CD4-positive, alpha-beta memory T cell (primary cell): ENCODE measurements at regions not wholly inside any gene's neighbourhood (a gene's known extent, or its start where the extent isn't known, plus 50 kb on each side); places are given as distances from the start of the nearest gene placed in this dataset.

Source experiments
- CTCF ChIA-PET: fragments of 350-600 bp; sonication (Branson Sonifier 250); formaldehyde crosslinking; loops from one replicate; lab custom pipeline; 2021; ENCODE audit warnings: inconsistent platforms; ENCODE audit not compliant: partially characterized antibody; lab: Charles Lee
- POLR2A ChIA-PET: fragments of 350-600 bp; sonication (Branson Sonifier 250); formaldehyde crosslinking; loops from one replicate; lab custom pipeline; 2021; ENCODE audit not compliant: partially characterized antibody; lab: Charles Lee
- DNase-seq, 5 donors: peaks; one replicate each; pipeline versions ENCODE4 v3.0.0 to v3.0.0-alpha.2; 2020 to 2022; ENCODE audit warnings: mixed read lengths in 1 of 5
- H3K27ac ChIP-seq: one replicate; pipeline ENCODE4 v1.7.0; 2013; ENCODE audit warnings: low read depth, low read length
- H3K27me3 ChIP-seq: 2 replicates; pipeline ENCODE4 v1.7.0; 2013; ENCODE audit warnings: mild to moderate bottlenecking, low read length, moderate library complexity; ENCODE audit not compliant: insufficient read depth
- H3K36me3 ChIP-seq: 2 replicates; pipeline ENCODE4 v1.7.0; 2013; ENCODE audit warnings: mild to moderate bottlenecking, low read length, moderate library complexity; ENCODE audit not compliant: insufficient read depth
- H3K4me1 ChIP-seq: 2 replicates; pipeline ENCODE4 v1.7.0; 2013; ENCODE audit warnings: mild to moderate bottlenecking, low read length, moderate library complexity; ENCODE audit not compliant: insufficient read depth
- H3K4me3 ChIP-seq, 2 donors: one replicate each; pipeline ENCODE4 v1.7.0; 2013; ENCODE audit warnings: low read length in 2 of 2, mild to moderate bottlenecking in 1 of 2
- H3K9me3 ChIP-seq, 2 donors: one replicate each; pipeline ENCODE4 v1.7.0; 2013; ENCODE audit warnings: low read length in 2 of 2, control low read depth in 1 of 2; ENCODE audit not compliant: control insufficient read depth in 1 of 2
- H3K27ac Mint-ChIP-seq, 7 donors: one replicate each; pipeline ENCODE4 v1.8.0; 2020 to 2021; ENCODE audit warnings: mixed read lengths in 7 of 7, mild to moderate bottlenecking in 6 of 7, inconsistent platforms in 3 of 7, moderate library complexity in 3 of 7
- H3K27me3 Mint-ChIP-seq, 2 donors: one replicate each; pipeline ENCODE4 v1.8.0; 2020 to 2021; ENCODE audit warnings: mixed read lengths in 2 of 2
- H3K36me3 Mint-ChIP-seq, 2 donors: one replicate each; pipeline ENCODE4 v1.8.0; 2020 to 2021; ENCODE audit warnings: mixed read lengths in 2 of 2, inconsistent platforms in 1 of 2, mild to moderate bottlenecking in 1 of 2
- H3K4me1 Mint-ChIP-seq, 4 donors: one replicate each; pipeline ENCODE4 v1.8.0; 2020 to 2021; ENCODE audit warnings: mixed read lengths in 4 of 4, mild to moderate bottlenecking in 1 of 4
- H3K4me3 Mint-ChIP-seq, 8 donors: one replicate each; pipeline ENCODE4 v1.8.0; 2020 to 2021; ENCODE audit warnings: mixed read lengths in 8 of 8, mild to moderate bottlenecking in 7 of 8, moderate library complexity in 6 of 8, inconsistent platforms in 3 of 8
- H3K9me3 Mint-ChIP-seq, 8 donors: one replicate each; pipeline ENCODE4 v1.8.0; 2020 to 2021; ENCODE audit warnings: mixed read lengths in 8 of 8, mild to moderate bottlenecking in 5 of 8, inconsistent platforms in 3 of 8, moderate library complexity in 1 of 8
- intact Hi-C: fragments of 100-400 bp; cut with micrococcal nuclease; formaldehyde crosslinking; loops from one replicate; pipeline ENCODE4 v1.15.1; 2023

GRCh38 chr10:11679946-11680345, 62.2 kb upstream of the ECHDC3 start:
- peaks cover 13 to 18% (median 16%) of the 10 kb centered on the region in 4 donors for H3K4me1 Mint-ChIP-seq
- no peaks in the 10 kb centered on the region for H3K36me3 Mint-ChIP-seq
- Histone ChIP-seq H3K4me3 (no peak overlapping the region), H3K27me3 (no peaks in the 10 kb centered on the region), H3K9me3 (no peaks in the 10 kb centered on the region), H3K4me1 (peaks cover 21% of the 10 kb centered on the region), H3K27ac (no peak overlapping the region), H3K36me3 (no peaks in the 10 kb centered on the region)
- H3K27ac Mint-ChIP-seq = peak overlapping the region in 1 of 7 donors; percentile 60
- ChIA-PET POLR2A (no interaction called here), CTCF (no interaction called here)
- no peak for DNase-seq
- H3K27me3 Mint-ChIP-seq = peaks cover 9 to 13% of the 10 kb centered on the region in 2 donors
- H3K4me3 Mint-ChIP-seq = no peak overlapping the region
- H3K9me3 Mint-ChIP-seq = no peaks in the 10 kb centered on the region
- intact Hi-C loops = loop anchor here (10.0 kb wide), 1 partner anchor 65 kb away; the partner anchor contains the start of gene ECHDC3

GRCh38 chr10:11678074-11678793, 63.9 kb upstream of the ECHDC3 start:
- peaks cover 9 to 13% of the 10 kb centered on the region in 2 donors for H3K27me3 Mint-ChIP-seq
- no peak overlapping the region for H3K4me3 ChIP-seq
- H3K27me3 ChIP-seq = no peaks in the 10 kb centered on the region
- H3K9me3 Mint-ChIP-seq = no peaks in the 10 kb centered on the region
- no peak overlapping the region for H3K27ac ChIP-seq
- H3K36me3 Mint-ChIP-seq = no peaks in the 10 kb centered on the region
- CTCF ChIA-PET = no interaction called here
- peaks cover 4% of the 10 kb centered on the region for H3K4me1 ChIP-seq
- H3K27ac Mint-ChIP-seq = no peak overlapping the region
- H3K4me1 Mint-ChIP-seq = peaks cover 0 to 6% (median 1%) of the 10 kb centered on the region in 4 donors
- intact Hi-C loops = no loop called here
- no peak overlapping the region for H3K4me3 Mint-ChIP-seq
- POLR2A ChIA-PET = no interaction called here
- H3K36me3 ChIP-seq = no peaks in the 10 kb centered on the region
- H3K9me3 ChIP-seq = no peaks in the 10 kb centered on the region
- DNase-seq = no peak

GRCh38 chr10:11677480-11677879, 64.7 kb upstream of the ECHDC3 start:
- CTCF ChIA-PET = no interaction called here
- DNase-seq = no peak
- no peaks in the 10 kb centered on the region for H3K36me3 Mint-ChIP-seq
- H3K27ac ChIP-seq = no peak overlapping the region
- H3K36me3 ChIP-seq = no peaks in the 10 kb centered on the region
- peaks cover 0 to 6% (median under 1%) of the 10 kb centered on the region in 4 donors for H3K4me1 Mint-ChIP-seq
- H3K27me3 ChIP-seq = no peaks in the 10 kb centered on the region
- no peak overlapping the region for H3K27ac Mint-ChIP-seq
- no peak overlapping the region for H3K4me3 ChIP-seq
- intact Hi-C loops = no loop called here
- POLR2A ChIA-PET = no interaction called here
- H3K9me3 ChIP-seq = no peaks in the 10 kb centered on the region
- no peak overlapping the region for H3K4me3 Mint-ChIP-seq
- no peaks in the 10 kb centered on the region for H3K4me1 ChIP-seq
- peaks cover 0 to 2% (median 0%) of the 10 kb centered on the region in 8 donors for H3K9me3 Mint-ChIP-seq
- H3K27me3 Mint-ChIP-seq = peaks cover 9 to 14% of the 10 kb centered on the region in 2 donors

GRCh38 chr10:11673346-11674280, 62.2 kb upstream of the USP6NL start:
- H3K9me3 Mint-ChIP-seq = peaks cover 0 to 2% (median 0%) of the 10 kb centered on the region in 8 donors
- H3K4me3 Mint-ChIP-seq = no peak overlapping the region
- H3K36me3 ChIP-seq = no peaks in the 10 kb centered on the region
- no peaks in the 10 kb centered on the region for H3K36me3 Mint-ChIP-seq
- DNase-seq = no peak
- H3K27me3 ChIP-seq = no peaks in the 10 kb centered on the region
- ChIA-PET CTCF (no interaction called here), POLR2A (no interaction called here)
- peaks cover 0 to 8% (median under 1%) of the 10 kb centered on the region in 4 donors for H3K4me1 Mint-ChIP-seq
- H3K9me3 ChIP-seq = no peaks in the 10 kb centered on the region
- H3K27me3 Mint-ChIP-seq = peaks cover 10 to 16% of the 10 kb centered on the region in 2 donors
- no peak overlapping the region for H3K27ac Mint-ChIP-seq
- intact Hi-C loops = no loop called here
- H3K4me1 ChIP-seq = no peaks in the 10 kb centered on the region
- no peak overlapping the region for H3K4me3 ChIP-seq
- no peak overlapping the region for H3K27ac ChIP-seq

GRCh38 chr10:11672836-11673235, 61.4 kb upstream of the USP6NL start:
- Histone ChIP-seq H3K4me1 (no peaks in the 10 kb centered on the region), H3K27me3 (no peaks in the 10 kb centered on the region), H3K9me3 (no peaks in the 10 kb centered on the region), H3K27ac (no peak overlapping the region), H3K4me3 (no peak overlapping the region), H3K36me3 (no peaks in the 10 kb centered on the region)
- intact Hi-C loops = no loop called here
- no peak for DNase-seq
- H3K4me1 Mint-ChIP-seq = peaks cover 0 to 8% (median under 1%) of the 10 kb centered on the region in 4 donors
- peaks cover 10 to 16% of the 10 kb centered on the region in 2 donors for H3K27me3 Mint-ChIP-seq
- no peaks in the 10 kb centered on the region for H3K36me3 Mint-ChIP-seq
- H3K27ac Mint-ChIP-seq = no peak overlapping the region
- peaks cover 0 to 2% (median 0%) of the 10 kb centered on the region in 8 donors for H3K9me3 Mint-ChIP-seq
- ChIA-PET CTCF (no interaction called here), POLR2A (no interaction called here)
- H3K4me3 Mint-ChIP-seq = no peak overlapping the region

- intact Hi-C loops = no loop called here
- H3K27ac Mint-ChIP-seq = no peak overlapping the region
- H3K4me1 Mint-ChIP-seq = peaks cover 0 to 8% (median under 1%) of the 10 kb centered on the region in 4 donors
- Histone ChIP-seq H3K36me3 (no peaks in the 10 kb centered on the region), H3K4me1 (no peaks in the 10 kb centered on the region), H3K27me3 (no peaks in the 10 kb centered on the region), H3K9me3 (no peaks in the 10 kb centered on the region), H3K27ac (no peak overlapping the region), H3K4me3 (no peak overlapping the region)
- peaks cover 0 to 3% (median 0%) of the 10 kb centered on the region in 8 donors for H3K9me3 Mint-ChIP-seq
- peaks cover 5 to 6% of the 10 kb centered on the region in 2 donors for H3K27me3 Mint-ChIP-seq
- POLR2A ChIA-PET = no interaction called here
- H3K4me3 Mint-ChIP-seq = no peak overlapping the region
- no peaks in the 10 kb centered on the region for H3K36me3 Mint-ChIP-seq
- CTCF ChIA-PET = no interaction called here
- DNase-seq = no peak
Observed at GRCh38 chr10:11670381-11670780, 58.9 kb upstream of the USP6NL start.
